GM19463 (cell line): ENCODE measurements at regions not wholly inside any gene's neighbourhood (a gene's known extent, or its start where the extent isn't known, plus 50 kb on each side); places are given as distances from the start of the nearest gene placed in this dataset.

Experiments used
- ATAC-seq: cut with Tn5 transposase; IDR thresholded peaks from one replicate; pipeline ENCODE4 v1.9.1; 2021; ENCODE audit warnings: mild to moderate bottlenecking, moderate library complexity; ENCODE audit not compliant: unreplicated experiment

GRCh38 chr2:196344397-196344796, 173.0 kb upstream of the STK17B start:
- no peak for ATAC-seq

GRCh38 chr2:196353717-196354116, 182.3 kb upstream of the STK17B start:
- no peak for ATAC-seq

GRCh38 chr2:196354186-196354585, 182.8 kb upstream of the STK17B start:
- no peak for ATAC-seq

GRCh38 chr2:196356332-196356731, 185.0 kb upstream of the STK17B start:
- no peak for ATAC-seq

GRCh38 chr2:196360650-196361049, 189.3 kb upstream of the STK17B start:
- no peak for ATAC-seq

- no peak for ATAC-seq
These were observed 190.4 kb upstream of the STK17B start for GRCh38 chr2:196361606-196362326.

- ATAC-seq = no peak
These were observed 191.7 kb upstream of the STK17B start for GRCh38 chr2:196362973-196363549.

GRCh38 chr2:196365145-196365544, 193.8 kb upstream of the STK17B start:
- no peak for ATAC-seq

- ATAC-seq = no peak
These were observed 194.5 kb upstream of the STK17B start for GRCh38 chr2:196365923-196366322.

- ATAC-seq = no peak
These were observed 196.3 kb upstream of the STK17B start for GRCh38 chr2:196367633-196368032.

GRCh38 chr2:196368546-196369225, 197.3 kb upstream of the STK17B start:
- no peak for ATAC-seq

- ATAC-seq = no peak
These were observed 198.6 kb upstream of the STK17B start for GRCh38 chr2:196369967-196370366.

GRCh38 chr2:196370381-196370780, 199.0 kb upstream of the STK17B start:
- no peak for ATAC-seq

- no peak for ATAC-seq
These were observed 201.0 kb upstream of the STK17B start for GRCh38 chr2:196372276-196372809.

- no peak for ATAC-seq
These were observed 201.7 kb upstream of the STK17B start for GRCh38 chr2:196372811-196373664.

- ATAC-seq = peak; percentile 55
These were observed 205.9 kb upstream of the STK17B start for GRCh38 chr2:196376984-196377877.

- ATAC-seq = no peak
These were observed 208.2 kb upstream of the STK17B start for GRCh38 chr2:196379600-196379999.

- ATAC-seq = no peak
These were observed 208.7 kb upstream of the STK17B start for GRCh38 chr2:196380098-196380497.

GRCh38 chr2:196380575-196380974, 209.2 kb upstream of the STK17B start:
- no peak for ATAC-seq

GRCh38 chr2:196381464-196381863, 210.1 kb upstream of the STK17B start:
- no peak for ATAC-seq
